NCI-H187 (cell line): ENCODE measurements at regions not wholly inside any gene's neighbourhood (a gene's known extent, or its start where the extent isn't known, plus 50 kb on each side); places are given as distances from the start of the nearest gene placed in this dataset.
"Not testable (repeated sequence)": the region's sequence is repeated elsewhere in the genome, so short reads cannot be mapped to it uniquely, and the experiment has no call there.

ENCODE experiments used
- DNase-seq, 2 experiments: peaks; one replicate each; lab custom pipeline; 2025; lab: John Stamatoyannopoulos, UW

GRCh38 chr9:3773362-3774060 lies 247.7 kb upstream of the RFX3 start:
- DNase-seq: no peak

GRCh38 chr9:3769646-3770045 lies 243.8 kb upstream of the RFX3 start:
- DNase-seq: no peak

- no peak for DNase-seq
Observed at GRCh38 chr9:3768712-3769457, 243.1 kb upstream of the RFX3 start.

- no peak for DNase-seq
Observed at GRCh38 chr9:3768286-3768685, 242.5 kb upstream of the RFX3 start.

- no peak for DNase-seq
Observed at GRCh38 chr9:3762076-3762475, 236.3 kb upstream of the RFX3 start.

- no peak for DNase-seq
Observed at GRCh38 chr9:3760031-3760430, 234.2 kb upstream of the RFX3 start.

- DNase-seq: no peak
Observed at GRCh38 chr9:3758816-3759576, 233.2 kb upstream of the RFX3 start.

GRCh38 chr9:3756071-3756470 lies 230.3 kb upstream of the RFX3 start:
- no peak for DNase-seq

- no peak for DNase-seq
Observed at GRCh38 chr9:3751125-3751758, 225.4 kb upstream of the RFX3 start.

GRCh38 chr9:3750321-3750720 lies 224.5 kb upstream of the RFX3 start:
- DNase-seq: no peak

GRCh38 chr9:3746296-3747275 lies 220.8 kb upstream of the RFX3 start:
- DNase-seq: no peak

GRCh38 chr9:3743901-3744413 lies 218.2 kb upstream of the RFX3 start:
- DNase-seq: no peak

- no peak for DNase-seq
Observed at GRCh38 chr9:3742586-3742985, 216.8 kb upstream of the RFX3 start.

GRCh38 chr9:3741729-3742128 lies 215.9 kb upstream of the RFX3 start:
- no peak for DNase-seq

GRCh38 chr9:3740690-3741419 lies 215.1 kb upstream of the RFX3 start:
- DNase-seq: no peak

GRCh38 chr9:3736161-3736560 lies 210.4 kb upstream of the RFX3 start:
- no peak for DNase-seq

GRCh38 chr9:3735251-3735650 lies 209.4 kb upstream of the RFX3 start:
- no peak for DNase-seq

GRCh38 chr9:3733527-3734262 lies 207.9 kb upstream of the RFX3 start:
- DNase-seq: not testable (repeated sequence)

- no peak for DNase-seq
Observed at GRCh38 chr9:3733039-3733408, 207.2 kb upstream of the RFX3 start.
